ENCODE measurements at regions not wholly inside any gene's neighbourhood (a gene's known extent, or its start where the extent isn't known, plus 50 kb on each side); places are given as distances from the start of the nearest gene placed in this dataset.

GRCh38 chr6:145063091-145063490 lies 672.2 kb downstream of the EPM2A start:
- Histone ChIP-seq H3K27ac (ENCODE audit: insufficient read depth, low read length, poor library complexity, severe bottlenecking) (no peak overlapping the region), H3K36me3 (ENCODE audit: control insufficient read depth, insufficient read depth, low read length) (no peaks in the 10 kb centered on the region)

GRCh38 chr6:145067430-145067829 lies 667.9 kb downstream of the EPM2A start:
- no peak overlapping the region for H3K27ac ChIP-seq (ENCODE audit: insufficient read depth, low read length, poor library complexity, severe bottlenecking)
- no peaks in the 10 kb centered on the region for H3K36me3 ChIP-seq (ENCODE audit: control insufficient read depth, insufficient read depth, low read length)
- no peak overlapping the region for H3K4me3 ChIP-seq (ENCODE audit: insufficient read depth, low read depth, low read length, poor library complexity, severe bottlenecking)
- no peaks in the 10 kb centered on the region for H3K4me1 ChIP-seq (ENCODE audit: control insufficient read depth, insufficient read depth, low read length, poor library complexity, severe bottlenecking)
- H3K9me3 ChIP-seq (ENCODE audit: control insufficient read depth, low read length) = no peaks in the 10 kb centered on the region
- DNase-seq = no peak
- no peaks in the 10 kb centered on the region for H3K27me3 ChIP-seq (replicated peaks; ENCODE audit: control insufficient read depth, insufficient read depth, low read length, poor library complexity, severe bottlenecking)

More at GRCh38 chr6:145063091-145063490, 672.2 kb downstream of the EPM2A start:
- Histone ChIP-seq H3K4me1 (ENCODE audit: control insufficient read depth, insufficient read depth, low read length, poor library complexity, severe bottlenecking) (no peaks in the 10 kb centered on the region), H3K27me3 (replicated peaks; ENCODE audit: control insufficient read depth, insufficient read depth, low read length, poor library complexity, severe bottlenecking) (no peaks in the 10 kb centered on the region), H3K4me3 (ENCODE audit: insufficient read depth, low read depth, low read length, poor library complexity, severe bottlenecking) (no peak overlapping the region), H3K9me3 (ENCODE audit: control insufficient read depth, low read length) (no peaks in the 10 kb centered on the region)
- DNase-seq = no peak

- Histone ChIP-seq H3K27ac (ENCODE audit: insufficient read depth, low read length, poor library complexity, severe bottlenecking) (no peak overlapping the region), H3K9me3 (ENCODE audit: control insufficient read depth, low read length) (no peaks in the 10 kb centered on the region), H3K4me1 (ENCODE audit: control insufficient read depth, insufficient read depth, low read length, poor library complexity, severe bottlenecking) (no peaks in the 10 kb centered on the region), H3K4me3 (ENCODE audit: insufficient read depth, low read depth, low read length, poor library complexity, severe bottlenecking) (no peak overlapping the region), H3K27me3 (replicated peaks; ENCODE audit: control insufficient read depth, insufficient read depth, low read length, poor library complexity, severe bottlenecking) (no peaks in the 10 kb centered on the region), H3K36me3 (ENCODE audit: control insufficient read depth, insufficient read depth, low read length) (no peaks in the 10 kb centered on the region)
- DNase-seq = no peak
Measured at GRCh38 chr6:145068577-145068976, 666.7 kb downstream of the EPM2A start.

GRCh38 chr6:145069966-145070365 lies 665.4 kb downstream of the EPM2A start:
- no peak overlapping the region for H3K27ac ChIP-seq (ENCODE audit: insufficient read depth, low read length, poor library complexity, severe bottlenecking)
- no peak overlapping the region for H3K4me3 ChIP-seq (ENCODE audit: insufficient read depth, low read depth, low read length, poor library complexity, severe bottlenecking)
- no peaks in the 10 kb centered on the region for H3K4me1 ChIP-seq (ENCODE audit: control insufficient read depth, insufficient read depth, low read length, poor library complexity, severe bottlenecking)
- H3K9me3 ChIP-seq (ENCODE audit: control insufficient read depth, low read length) = no peaks in the 10 kb centered on the region
- no peak for DNase-seq
- no peaks in the 10 kb centered on the region for H3K36me3 ChIP-seq (ENCODE audit: control insufficient read depth, insufficient read depth, low read length)
- H3K27me3 ChIP-seq (replicated peaks; ENCODE audit: control insufficient read depth, insufficient read depth, low read length, poor library complexity, severe bottlenecking) = no peaks in the 10 kb centered on the region

- no peak overlapping the region for H3K27ac ChIP-seq (ENCODE audit: insufficient read depth, low read length, poor library complexity, severe bottlenecking)
- H3K4me3 ChIP-seq (ENCODE audit: insufficient read depth, low read depth, low read length, poor library complexity, severe bottlenecking) = no peak overlapping the region
- H3K9me3 ChIP-seq (ENCODE audit: control insufficient read depth, low read length) = no peaks in the 10 kb centered on the region
- no peaks in the 10 kb centered on the region for H3K27me3 ChIP-seq (replicated peaks; ENCODE audit: control insufficient read depth, insufficient read depth, low read length, poor library complexity, severe bottlenecking)
- H3K4me1 ChIP-seq (ENCODE audit: control insufficient read depth, insufficient read depth, low read length, poor library complexity, severe bottlenecking) = no peaks in the 10 kb centered on the region
- no peak for DNase-seq
- no peaks in the 10 kb centered on the region for H3K36me3 ChIP-seq (ENCODE audit: control insufficient read depth, insufficient read depth, low read length)
Measured at GRCh38 chr6:145070791-145071190, 664.5 kb downstream of the EPM2A start.

- Histone ChIP-seq H3K36me3 (ENCODE audit: control insufficient read depth, insufficient read depth, low read length) (no peaks in the 10 kb centered on the region), H3K27me3 (replicated peaks; ENCODE audit: control insufficient read depth, insufficient read depth, low read length, poor library complexity, severe bottlenecking) (no peaks in the 10 kb centered on the region), H3K4me3 (ENCODE audit: insufficient read depth, low read depth, low read length, poor library complexity, severe bottlenecking) (no peak overlapping the region), H3K27ac (ENCODE audit: insufficient read depth, low read length, poor library complexity, severe bottlenecking) (no peak overlapping the region), H3K9me3 (ENCODE audit: control insufficient read depth, low read length) (no peaks in the 10 kb centered on the region), H3K4me1 (ENCODE audit: control insufficient read depth, insufficient read depth, low read length, poor library complexity, severe bottlenecking) (no peaks in the 10 kb centered on the region)
- DNase-seq = no peak
Measured at GRCh38 chr6:145071836-145072235, 663.5 kb downstream of the EPM2A start.

GRCh38 chr6:145073811-145074210 lies 661.5 kb downstream of the EPM2A start:
- no peaks in the 10 kb centered on the region for H3K4me1 ChIP-seq (ENCODE audit: control insufficient read depth, insufficient read depth, low read length, poor library complexity, severe bottlenecking)
- H3K36me3 ChIP-seq (ENCODE audit: control insufficient read depth, insufficient read depth, low read length) = no peaks in the 10 kb centered on the region
- no peak for DNase-seq
- H3K27ac ChIP-seq (ENCODE audit: insufficient read depth, low read length, poor library complexity, severe bottlenecking) = no peak overlapping the region
- H3K27me3 ChIP-seq (replicated peaks; ENCODE audit: control insufficient read depth, insufficient read depth, low read length, poor library complexity, severe bottlenecking) = no peaks in the 10 kb centered on the region
- H3K4me3 ChIP-seq (ENCODE audit: insufficient read depth, low read depth, low read length, poor library complexity, severe bottlenecking) = no peak overlapping the region
- no peaks in the 10 kb centered on the region for H3K9me3 ChIP-seq (ENCODE audit: control insufficient read depth, low read length)

GRCh38 chr6:145074805-145075204 lies 660.5 kb downstream of the EPM2A start:
- Histone ChIP-seq H3K36me3 (ENCODE audit: control insufficient read depth, insufficient read depth, low read length) (no peaks in the 10 kb centered on the region), H3K4me1 (ENCODE audit: control insufficient read depth, insufficient read depth, low read length, poor library complexity, severe bottlenecking) (no peaks in the 10 kb centered on the region), H3K9me3 (ENCODE audit: control insufficient read depth, low read length) (no peaks in the 10 kb centered on the region), H3K4me3 (ENCODE audit: insufficient read depth, low read depth, low read length, poor library complexity, severe bottlenecking) (no peak overlapping the region), H3K27me3 (replicated peaks; ENCODE audit: control insufficient read depth, insufficient read depth, low read length, poor library complexity, severe bottlenecking) (no peaks in the 10 kb centered on the region), H3K27ac (ENCODE audit: insufficient read depth, low read length, poor library complexity, severe bottlenecking) (no peak overlapping the region)
- no peak for DNase-seq

GRCh38 chr6:145075425-145075824 lies 659.9 kb downstream of the EPM2A start:
- no peak overlapping the region for H3K27ac ChIP-seq (ENCODE audit: insufficient read depth, low read length, poor library complexity, severe bottlenecking)

GRCh38 chr6:145076115-145076841 lies 659.0 kb downstream of the EPM2A start:
- Histone ChIP-seq H3K4me1 (ENCODE audit: control insufficient read depth, insufficient read depth, low read length, poor library complexity, severe bottlenecking) (no peaks in the 10 kb centered on the region), H3K27me3 (replicated peaks; ENCODE audit: control insufficient read depth, insufficient read depth, low read length, poor library complexity, severe bottlenecking) (no peaks in the 10 kb centered on the region), H3K27ac (ENCODE audit: insufficient read depth, low read length, poor library complexity, severe bottlenecking) (no peak overlapping the region), H3K36me3 (ENCODE audit: control insufficient read depth, insufficient read depth, low read length) (no peaks in the 10 kb centered on the region), H3K9me3 (ENCODE audit: control insufficient read depth, low read length) (no peaks in the 10 kb centered on the region), H3K4me3 (ENCODE audit: insufficient read depth, low read depth, low read length, poor library complexity, severe bottlenecking) (no peak overlapping the region)
- no peak for DNase-seq

More at GRCh38 chr6:145075425-145075824, 659.9 kb downstream of the EPM2A start:
- H3K4me3 ChIP-seq (ENCODE audit: insufficient read depth, low read depth, low read length, poor library complexity, severe bottlenecking) = no peak overlapping the region
- H3K27me3 ChIP-seq (replicated peaks; ENCODE audit: control insufficient read depth, insufficient read depth, low read length, poor library complexity, severe bottlenecking) = no peaks in the 10 kb centered on the region
- H3K4me1 ChIP-seq (ENCODE audit: control insufficient read depth, insufficient read depth, low read length, poor library complexity, severe bottlenecking) = no peaks in the 10 kb centered on the region
- H3K9me3 ChIP-seq (ENCODE audit: control insufficient read depth, low read length) = no peaks in the 10 kb centered on the region
- no peaks in the 10 kb centered on the region for H3K36me3 ChIP-seq (ENCODE audit: control insufficient read depth, insufficient read depth, low read length)
- DNase-seq = no peak

Measured in effector memory CD4-positive, alpha-beta T cell (primary cell).